ENCODE measurements at regions not wholly inside any gene's neighbourhood (a gene's known extent, or its start where the extent isn't known, plus 50 kb on each side); places are given as distances from the start of the nearest gene placed in this dataset.

DNA sequence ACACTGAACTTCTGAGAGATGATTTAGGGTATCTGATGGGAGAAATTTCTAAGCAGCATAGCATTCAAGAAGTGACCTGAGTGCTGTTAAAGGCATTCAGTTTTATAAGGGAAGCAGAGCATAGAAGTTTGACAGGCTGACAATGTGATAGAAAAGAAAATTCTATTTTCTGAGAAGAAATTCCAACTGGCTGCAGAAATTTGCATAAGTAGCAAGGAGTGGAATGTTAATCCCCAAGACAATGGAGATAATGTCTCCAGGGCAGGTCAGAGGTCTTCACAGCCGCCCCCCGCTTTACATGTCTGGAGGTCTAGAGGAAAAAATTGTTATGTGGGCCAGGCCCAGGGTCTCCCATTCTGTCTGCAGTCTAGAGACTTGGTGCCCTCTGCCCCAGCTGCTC is 1361.8 kb upstream of the EYS start:
- ATAC-seq = no peak
- H3K4me3 ChIP-seq (ENCODE audit: low read length) = no peak overlapping the region
- peaks cover 14 to 23% of the 10 kb centered on the region in 2 donors for H3K9me3 Mint-ChIP-seq
- H3K27me3 Mint-ChIP-seq (ENCODE audit: low read depth in 2 of 2) = no peaks in the 10 kb centered on the region
- TF ChIP-seq, protein P1, sequence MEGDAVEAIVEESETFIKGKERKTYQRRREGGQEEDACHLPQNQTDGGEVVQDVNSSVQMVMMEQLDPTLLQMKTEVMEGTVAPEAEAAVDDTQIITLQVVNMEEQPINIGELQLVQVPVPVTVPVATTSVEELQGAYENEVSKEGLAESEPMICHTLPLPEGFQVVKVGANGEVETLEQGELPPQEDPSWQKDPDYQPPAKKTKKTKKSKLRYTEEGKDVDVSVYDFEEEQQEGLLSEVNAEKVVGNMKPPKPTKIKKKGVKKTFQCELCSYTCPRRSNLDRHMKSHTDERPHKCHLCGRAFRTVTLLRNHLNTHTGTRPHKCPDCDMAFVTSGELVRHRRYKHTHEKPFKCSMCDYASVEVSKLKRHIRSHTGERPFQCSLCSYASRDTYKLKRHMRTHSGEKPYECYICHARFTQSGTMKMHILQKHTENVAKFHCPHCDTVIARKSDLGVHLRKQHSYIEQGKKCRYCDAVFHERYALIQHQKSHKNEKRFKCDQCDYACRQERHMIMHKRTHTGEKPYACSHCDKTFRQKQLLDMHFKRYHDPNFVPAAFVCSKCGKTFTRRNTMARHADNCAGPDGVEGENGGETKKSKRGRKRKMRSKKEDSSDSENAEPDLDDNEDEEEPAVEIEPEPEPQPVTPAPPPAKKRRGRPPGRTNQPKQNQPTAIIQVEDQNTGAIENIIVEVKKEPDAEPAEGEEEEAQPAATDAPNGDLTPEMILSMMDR (IDR thresholded peaks at IDR 0.05) = no peak
- 89% methylated on average over 2 of the region's 2 CpGs for WGBS (ENCODE audit: insufficient coverage)
- no peaks in the 10 kb centered on the region for H3K4me1 Mint-ChIP-seq
- H3K9me3 ChIP-seq (ENCODE audit: control insufficient read depth, insufficient read depth, low read length) = no peaks in the 10 kb centered on the region
- DNase-seq = no peak
- intact Hi-C loops (cut with micrococcal nuclease) = no loop called here
- H3K36me3 Mint-ChIP-seq = peaks cover 10% of the 10 kb centered on the region
- no peak overlapping the region for H3K27ac ChIP-seq (ENCODE audit: low read length)
- no peak overlapping the region for H3K27ac Mint-ChIP-seq
- H3K4me3 Mint-ChIP-seq = no peak overlapping the region
- H3K27me3 ChIP-seq (ENCODE audit: control insufficient read depth, insufficient read depth, low read length) = no peaks in the 10 kb centered on the region
- no peaks in the 10 kb centered on the region for H3K4me1 ChIP-seq (ENCODE audit: control insufficient read depth, insufficient read depth, low read length)
- H3K36me3 ChIP-seq (ENCODE audit: control insufficient read depth, insufficient read depth, low read length) = no peaks in the 10 kb centered on the region

DNA sequence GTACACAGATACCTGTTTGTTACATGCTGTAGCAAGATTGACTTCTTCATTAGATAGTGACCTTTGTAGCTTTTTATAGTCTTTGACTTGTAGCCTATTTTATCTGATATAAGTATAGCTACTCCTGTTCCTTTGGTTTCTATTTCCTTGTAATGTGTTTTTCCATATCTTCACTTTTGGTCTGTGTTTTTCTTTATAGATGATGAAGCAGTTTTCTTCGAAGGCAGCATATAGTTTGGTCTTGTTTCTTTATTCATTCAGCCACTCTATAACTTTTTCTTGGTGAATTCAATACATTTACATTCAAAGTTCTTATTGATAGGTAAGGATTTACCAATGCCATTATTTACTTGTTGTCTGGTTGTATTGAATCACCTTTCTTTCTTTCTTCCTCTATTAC is 1357.3 kb upstream of the EYS start:
- Histone ChIP-seq H3K36me3 (ENCODE audit: control insufficient read depth, insufficient read depth, low read length) (no peaks in the 10 kb centered on the region), H3K27ac (ENCODE audit: low read length) (no peak overlapping the region), H3K4me3 (ENCODE audit: low read length) (no peak overlapping the region), H3K9me3 (ENCODE audit: control insufficient read depth, insufficient read depth, low read length) (no peaks in the 10 kb centered on the region), H3K4me1 (ENCODE audit: control insufficient read depth, insufficient read depth, low read length) (no peaks in the 10 kb centered on the region), H3K27me3 (ENCODE audit: control insufficient read depth, insufficient read depth, low read length) (no peaks in the 10 kb centered on the region)
- ATAC-seq (no peak), DNase-seq (no peak)
- Mint-ChIP-seq H3K36me3 (peaks cover 17% of the 10 kb centered on the region), H3K4me1 (no peaks in the 10 kb centered on the region), H3K27me3 (ENCODE audit: low read depth in 2 of 2) (no peaks in the 10 kb centered on the region), H3K9me3 (peaks cover 12 to 29% of the 10 kb centered on the region in 2 donors), H3K27ac (no peak overlapping the region), H3K4me3 (no peak overlapping the region)
- TF ChIP-seq, protein P1 (IDR thresholded peaks at IDR 0.05) = no peak
- intact Hi-C loops (cut with micrococcal nuclease) = no loop called here
- WGBS (ENCODE audit: insufficient coverage) = no CpG with 5 or more reads among the region's 1 CpG

DNA sequence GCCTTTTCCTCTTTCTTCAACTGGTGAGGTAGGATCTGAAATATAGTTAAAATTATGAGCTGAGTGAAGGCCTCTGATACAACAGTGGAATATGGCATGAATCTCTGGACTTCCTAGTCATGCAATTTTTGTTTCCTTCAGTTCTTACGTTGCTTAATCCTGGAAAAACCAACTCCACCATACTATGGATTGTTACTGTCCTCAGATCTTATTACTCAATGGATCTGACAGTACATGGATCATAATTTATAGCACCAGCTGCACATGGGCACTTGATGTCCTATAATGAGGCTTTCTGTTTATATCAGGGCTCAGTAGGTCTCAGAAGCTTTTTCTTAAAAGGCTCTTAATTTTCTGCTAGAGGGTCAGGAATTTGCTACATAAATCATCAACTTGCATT is 1341.0 kb upstream of the EYS start:
- Histone ChIP-seq H3K36me3 (ENCODE audit: control insufficient read depth, insufficient read depth, low read length) (no peaks in the 10 kb centered on the region), H3K4me3 (ENCODE audit: low read length) (no peak overlapping the region), H3K27me3 (ENCODE audit: control insufficient read depth, insufficient read depth, low read length) (no peaks in the 10 kb centered on the region), H3K9me3 (ENCODE audit: control insufficient read depth, insufficient read depth, low read length) (no peaks in the 10 kb centered on the region), H3K4me1 (ENCODE audit: control insufficient read depth, insufficient read depth, low read length) (no peaks in the 10 kb centered on the region), H3K27ac (ENCODE audit: low read length) (no peak overlapping the region)
- no peak for DNase-seq
- intact Hi-C loops (cut with micrococcal nuclease) = no loop called here
- peaks cover 8 to 20% of the 10 kb centered on the region in 2 donors for H3K9me3 Mint-ChIP-seq
- H3K4me1 Mint-ChIP-seq = no peaks in the 10 kb centered on the region
- H3K27me3 Mint-ChIP-seq (ENCODE audit: low read depth in 2 of 2) = no peaks in the 10 kb centered on the region
- TF ChIP-seq, protein P1 (IDR thresholded peaks at IDR 0.05) = no peak
- no peak overlapping the region for H3K27ac Mint-ChIP-seq
- 50% methylated on average over 1 of the region's 1 CpG for WGBS (ENCODE audit: insufficient coverage)
- H3K4me3 Mint-ChIP-seq = no peak overlapping the region
- no peak for ATAC-seq
- H3K36me3 Mint-ChIP-seq = no peaks in the 10 kb centered on the region

DNA sequence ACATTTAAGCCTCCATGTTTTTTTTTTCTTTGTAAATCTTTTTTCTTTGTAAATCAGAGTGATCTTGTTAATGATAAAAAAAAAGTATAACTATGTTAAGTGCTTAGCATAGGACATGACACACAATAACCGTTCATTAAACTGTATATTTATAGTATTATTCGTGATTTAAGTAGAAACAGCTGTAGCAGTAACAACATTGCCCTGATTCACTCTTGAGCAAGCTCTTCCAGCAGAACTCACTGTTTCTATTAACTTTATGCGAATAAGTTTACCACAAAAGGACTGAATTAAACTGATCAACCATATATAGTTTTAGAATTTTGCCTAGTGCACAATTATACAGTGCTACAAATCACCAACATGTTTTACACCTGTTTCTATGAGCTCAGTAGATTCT is 1338.0 kb upstream of the EYS start:
- Mint-ChIP-seq H3K27ac (no peak overlapping the region), H3K27me3 (ENCODE audit: low read depth in 2 of 2) (no peaks in the 10 kb centered on the region), H3K4me1 (no peaks in the 10 kb centered on the region), H3K4me3 (no peak overlapping the region), H3K9me3 (peaks cover 10 to 17% of the 10 kb centered on the region in 2 donors), H3K36me3 (no peaks in the 10 kb centered on the region)
- Histone ChIP-seq H3K36me3 (ENCODE audit: control insufficient read depth, insufficient read depth, low read length) (no peaks in the 10 kb centered on the region), H3K27ac (ENCODE audit: low read length) (no peak overlapping the region), H3K4me3 (ENCODE audit: low read length) (no peak overlapping the region), H3K27me3 (ENCODE audit: control insufficient read depth, insufficient read depth, low read length) (no peaks in the 10 kb centered on the region), H3K4me1 (ENCODE audit: control insufficient read depth, insufficient read depth, low read length) (no peaks in the 10 kb centered on the region), H3K9me3 (ENCODE audit: control insufficient read depth, insufficient read depth, low read length) (no peaks in the 10 kb centered on the region)
- ATAC-seq (no peak), DNase-seq (no peak)
- WGBS (ENCODE audit: insufficient coverage) = 85% methylated on average over 2 of the region's 3 CpGs
- TF ChIP-seq, protein P1 (IDR thresholded peaks at IDR 0.05) = no peak
- intact Hi-C loops (cut with micrococcal nuclease) = no loop called here
